Neuronal stem cell (in vitro differentiated cells): ENCODE measurements at regions not wholly inside any gene's neighbourhood (a gene's known extent, or its start where the extent isn't known, plus 50 kb on each side); places are given as distances from the start of the nearest gene placed in this dataset.

Source experiments
- DNase-seq: peaks from one replicate; pipeline ENCODE4 v3.0.0-alpha.2; 2013; ENCODE audit warnings: low spot score
- H2AFZ ChIP-seq: one replicate; pipeline ENCODE4 v1.6.1; 2013; ENCODE audit warnings: mild to moderate bottlenecking, low read length, inconsistent platforms
- H2AK5ac ChIP-seq: 2 replicates; pipeline ENCODE4 v1.6.1; 2013; ENCODE audit warnings: low read depth, mild to moderate bottlenecking, inconsistent platforms, low read length, moderate library complexity, mixed read lengths
- H2BK120ac ChIP-seq: 2 replicates; pipeline ENCODE4 v1.6.1; 2013; ENCODE audit warnings: low read depth, mild to moderate bottlenecking, inconsistent platforms, low read length, moderate library complexity, mixed read lengths
- H2BK12ac ChIP-seq: one replicate; pipeline ENCODE4 v1.6.1; 2013; ENCODE audit warnings: low read length, inconsistent platforms
- H2BK15ac ChIP-seq: 2 replicates; pipeline ENCODE4 v1.6.1; 2013; ENCODE audit warnings: mild to moderate bottlenecking, low read length, inconsistent platforms, mixed read lengths
- H2BK5ac ChIP-seq: one replicate; pipeline ENCODE4 v1.6.1; 2013; ENCODE audit warnings: inconsistent platforms, mild to moderate bottlenecking, low read length, moderate library complexity
- H3K14ac ChIP-seq: one replicate; pipeline ENCODE4 v1.6.1; 2013; ENCODE audit warnings: low read length, inconsistent platforms
- H3K18ac ChIP-seq: 2 replicates; pipeline ENCODE4 v1.6.1; 2013; ENCODE audit warnings: low read length, inconsistent platforms
- H3K23ac ChIP-seq: 2 replicates; pipeline ENCODE4 v1.6.1; 2013; ENCODE audit warnings: low read depth, mild to moderate bottlenecking, mixed read lengths, low read length, inconsistent platforms; ENCODE audit not compliant: poor library complexity
- H3K27ac ChIP-seq: replicated peaks from 3 replicates; pipeline ENCODE4 v1.5.1; 2013; ENCODE audit warnings: low read length, inconsistent platforms
- H3K27me3 ChIP-seq, 3 experiments: 2 replicates each; pipeline ENCODE4 v1.6.1; 2013; ENCODE audit warnings: low read length in 3 of 3, mild to moderate bottlenecking in 2 of 3, inconsistent platforms in 1 of 3, low read depth in 1 of 3, mixed read lengths in 1 of 3, moderate library complexity in 1 of 3; ENCODE audit not compliant: control insufficient read depth in 3 of 3, insufficient read depth in 3 of 3
- H3K36me3 ChIP-seq, 2 donors: replicated peaks in 1 of 2; 2 replicates each; pipeline ENCODE4 v1.6.1; 2013; ENCODE audit warnings: low read length in 2 of 2; ENCODE audit not compliant: control insufficient read depth in 2 of 2, insufficient read depth in 2 of 2
- H3K4ac ChIP-seq: 2 replicates; pipeline ENCODE4 v1.6.1; 2013; ENCODE audit warnings: inconsistent platforms, mild to moderate bottlenecking, low read length, moderate library complexity
- H3K4me1 ChIP-seq, 2 donors: 1 replicate in 1 of 2; 2 replicates in 1 of 2; pipeline ENCODE4 v1.6.1; 2013; ENCODE audit warnings: low read length in 2 of 2, low read depth in 1 of 2; ENCODE audit not compliant: control insufficient read depth in 2 of 2, insufficient read depth in 1 of 2
- H3K4me2 ChIP-seq: one replicate; pipeline ENCODE4 v1.6.1; 2013; ENCODE audit warnings: mild to moderate bottlenecking, low read length, inconsistent platforms; ENCODE audit not compliant: insufficient read depth, poor library complexity, severe bottlenecking
- H3K4me3 ChIP-seq, 2 donors: 2 replicates each; pipeline ENCODE4 v1.5.1; 2013; ENCODE audit warnings: low read length in 2 of 2, mild to moderate bottlenecking in 2 of 2, inconsistent platforms in 1 of 2, moderate library complexity in 1 of 2
- H3K79me1 ChIP-seq: one replicate; pipeline ENCODE4 v1.6.1; 2013; ENCODE audit warnings: low read depth, mild to moderate bottlenecking, inconsistent platforms, low read length, moderate library complexity
- H3K9ac ChIP-seq: one replicate; pipeline ENCODE4 v1.6.1; 2013; ENCODE audit warnings: mild to moderate bottlenecking, low read depth, low read length, inconsistent platforms; ENCODE audit not compliant: poor library complexity
- H3K9me3 ChIP-seq, 2 donors: replicated peaks in 1 of 2; 2 replicates each; pipeline versions ENCODE3 to v1.6.1; 2013; ENCODE audit warnings: low read length in 2 of 2, mild to moderate bottlenecking in 2 of 2, inconsistent platforms in 1 of 2, low read depth in 1 of 2, mixed read lengths in 1 of 2, moderate library complexity in 1 of 2; ENCODE audit not compliant: control insufficient read depth in 2 of 2, insufficient read depth in 1 of 2
- H4K8ac ChIP-seq: one replicate; pipeline ENCODE4 v1.6.1; 2013; ENCODE audit warnings: low read depth, mild to moderate bottlenecking, inconsistent platforms, low read length, moderate library complexity
- H4K91ac ChIP-seq: one replicate; pipeline ENCODE4 v1.6.1; 2013; ENCODE audit warnings: low read length, low read depth, mild to moderate bottlenecking, inconsistent platforms; ENCODE audit not compliant: poor library complexity
- WGBS, 2 donors: extraction: QIAGEN DNeasy Blood & Tissue Kit; methylation state at CpG; one replicate each; pipeline ENCODE4 v1.1.7; 2013; ENCODE audit warnings: missing lambda C conversion rate in 2 of 2, mixed read lengths in 1 of 2; ENCODE audit not compliant: insufficient read length in 2 of 2, insufficient replicate concordance in 1 of 2; ENCODE audit errors: extremely low coverage in 2 of 2; 5-methylcytosine and 5-hydroxymethylcytosine counted together

GRCh38 chr3:38890426-38890825 lies 74.4 kb upstream of the SCN10A start:
- no peak overlapping the region for H3K4me2 ChIP-seq
- H4K8ac ChIP-seq, result no peak overlapping the region
- H3K36me3 ChIP-seq, result no peaks in the 10 kb centered on the region
- no peak overlapping the region for H3K4ac ChIP-seq
- H3K9me3 ChIP-seq, result no peaks in the 10 kb centered on the region
- no CpG with 5 or more reads among the region's 4 CpGs for WGBS, 2 donors
- no peak overlapping the region for H3K27ac ChIP-seq
- no peak overlapping the region for H2AFZ ChIP-seq
- H2BK5ac ChIP-seq, result no peak overlapping the region
- H2AK5ac ChIP-seq, result no peak overlapping the region
- H3K27me3 ChIP-seq, result no peaks in the 10 kb centered on the region
- H3K4me1 ChIP-seq, result no peaks in the 10 kb centered on the region
- H2BK12ac ChIP-seq, result no peak overlapping the region
- no peak overlapping the region for H2BK15ac ChIP-seq
- H3K18ac ChIP-seq, result no peak overlapping the region
- no peaks in the 10 kb centered on the region for H3K79me1 ChIP-seq
- no peak overlapping the region for H2BK120ac ChIP-seq
- H4K91ac ChIP-seq, result no peak overlapping the region
- no peak overlapping the region for H3K23ac ChIP-seq
- no peak overlapping the region for H3K4me3 ChIP-seq
- DNase-seq, result no peak
- no peak overlapping the region for H3K14ac ChIP-seq
- H3K9ac ChIP-seq, result no peak overlapping the region

GRCh38 chr3:38878646-38879045 lies 62.6 kb upstream of the SCN10A start:
- Histone ChIP-seq H3K4ac (no peak overlapping the region), H2BK12ac (no peak overlapping the region), H3K4me1 (no peaks in the 10 kb centered on the region), H2BK5ac (no peak overlapping the region), H3K9ac (no peak overlapping the region), H4K91ac (no peak overlapping the region), H2AFZ (no peak overlapping the region), H2AK5ac (no peak overlapping the region), H3K18ac (no peak overlapping the region), H2BK15ac (no peak overlapping the region), H3K27me3 (no peaks in the 10 kb centered on the region), H3K4me2 (no peak overlapping the region), H2BK120ac (no peak overlapping the region), H3K4me3 (no peak overlapping the region), H3K79me1 (no peaks in the 10 kb centered on the region), H3K27ac (no peak overlapping the region), H3K14ac (no peak overlapping the region), H3K36me3 (no peaks in the 10 kb centered on the region), H3K23ac (no peak overlapping the region), H4K8ac (no peak overlapping the region), H3K9me3 (no peaks in the 10 kb centered on the region)
- DNase-seq, result no peak
